Kidney epithelial cell (primary cell): ENCODE measurements at regions not wholly inside any gene's neighbourhood (a gene's known extent, or its start where the extent isn't known, plus 50 kb on each side); places are given as distances from the start of the nearest gene placed in this dataset.

Source experiments
- DNase-seq: peaks from one replicate; pipeline ENCODE4 v3.0.0-alpha.2; 2010; ENCODE audit warnings: low read depth
- H3K27me3 ChIP-seq: 2 replicates; pipeline ENCODE4 v1.6.0; 2011; ENCODE audit warnings: low read length; ENCODE audit not compliant: control insufficient read depth, insufficient read depth
- H3K36me3 ChIP-seq: 2 replicates; pipeline ENCODE4 v1.5.1; 2011; ENCODE audit warnings: low read length; ENCODE audit not compliant: control insufficient read depth, insufficient read depth
- H3K4me3 ChIP-seq: 2 replicates; pipeline ENCODE4 v1.5.1; 2011; ENCODE audit warnings: low read depth, mild to moderate bottlenecking, control low read depth, low read length
- TF ChIP-seq, protein P1 (sequence below): IDR thresholded peaks from 2 replicates; pipeline ENCODE4 v1.5.1; 2011; ENCODE audit warnings: mild to moderate bottlenecking, moderate library complexity, low read length, control low read depth, inconsistent platforms; ENCODE audit not compliant: insufficient read depth, poor library complexity, severe bottlenecking

DNA sequence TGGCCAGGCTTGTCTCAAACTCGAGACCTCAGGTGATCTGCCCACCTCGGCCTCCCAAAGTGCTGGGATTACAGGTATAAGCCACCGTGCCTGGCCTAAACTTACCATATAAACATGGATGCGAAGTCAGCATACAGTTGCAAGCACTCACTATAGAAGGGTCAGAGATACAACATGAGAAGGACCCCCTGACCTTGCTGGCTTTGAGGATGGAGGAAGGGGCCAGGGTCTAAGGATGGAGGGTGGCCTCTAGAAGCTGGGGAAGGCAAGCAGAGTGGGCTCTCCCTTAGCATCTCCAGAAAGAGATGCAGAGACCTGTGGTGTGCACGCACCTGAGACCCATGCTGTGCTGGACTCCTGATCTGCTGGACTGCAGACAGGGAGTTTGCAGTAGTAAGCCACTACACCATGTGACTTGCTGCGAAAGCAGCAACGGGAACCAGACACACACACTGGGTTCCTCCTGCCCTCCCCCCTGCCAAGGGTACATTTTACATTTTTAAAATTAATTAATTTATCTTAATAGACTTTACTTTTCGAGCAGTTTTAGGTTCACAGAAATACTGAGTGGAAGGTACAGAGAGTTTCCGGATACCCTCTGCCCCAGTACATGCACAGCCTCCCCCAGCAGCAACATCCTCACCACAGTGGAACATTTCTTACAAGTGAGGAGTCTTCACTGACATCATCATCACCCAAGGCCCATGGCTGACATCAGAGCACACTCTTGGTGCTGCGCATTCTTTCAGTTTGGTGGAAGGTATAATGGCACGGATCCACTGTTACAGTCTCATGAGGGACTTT, 170.1 kb upstream of the B3GAT1 start:
- DNase-seq, result no peak

GRCh38 chr11:134581121-134581626, 169.1 kb upstream of the B3GAT1 start:
- Histone ChIP-seq H3K27me3 (no peaks in the 10 kb centered on the region), H3K4me3 (no peak overlapping the region), H3K36me3 (no peaks in the 10 kb centered on the region)
- TF ChIP-seq, protein P1, sequence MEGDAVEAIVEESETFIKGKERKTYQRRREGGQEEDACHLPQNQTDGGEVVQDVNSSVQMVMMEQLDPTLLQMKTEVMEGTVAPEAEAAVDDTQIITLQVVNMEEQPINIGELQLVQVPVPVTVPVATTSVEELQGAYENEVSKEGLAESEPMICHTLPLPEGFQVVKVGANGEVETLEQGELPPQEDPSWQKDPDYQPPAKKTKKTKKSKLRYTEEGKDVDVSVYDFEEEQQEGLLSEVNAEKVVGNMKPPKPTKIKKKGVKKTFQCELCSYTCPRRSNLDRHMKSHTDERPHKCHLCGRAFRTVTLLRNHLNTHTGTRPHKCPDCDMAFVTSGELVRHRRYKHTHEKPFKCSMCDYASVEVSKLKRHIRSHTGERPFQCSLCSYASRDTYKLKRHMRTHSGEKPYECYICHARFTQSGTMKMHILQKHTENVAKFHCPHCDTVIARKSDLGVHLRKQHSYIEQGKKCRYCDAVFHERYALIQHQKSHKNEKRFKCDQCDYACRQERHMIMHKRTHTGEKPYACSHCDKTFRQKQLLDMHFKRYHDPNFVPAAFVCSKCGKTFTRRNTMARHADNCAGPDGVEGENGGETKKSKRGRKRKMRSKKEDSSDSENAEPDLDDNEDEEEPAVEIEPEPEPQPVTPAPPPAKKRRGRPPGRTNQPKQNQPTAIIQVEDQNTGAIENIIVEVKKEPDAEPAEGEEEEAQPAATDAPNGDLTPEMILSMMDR, result no peak
- no peak for DNase-seq

More for the DNA sequence above, 170.1 kb upstream of the B3GAT1 start:
- H3K4me3 ChIP-seq, result no peak overlapping the region
- TF ChIP-seq, protein P1, result no peak
- H3K27me3 ChIP-seq, result no peaks in the 10 kb centered on the region
- H3K36me3 ChIP-seq, result no peaks in the 10 kb centered on the region

GRCh38 chr11:134580610-134580975, 168.6 kb upstream of the B3GAT1 start:
- no peak overlapping the region for H3K4me3 ChIP-seq
- no peaks in the 10 kb centered on the region for H3K27me3 ChIP-seq
- DNase-seq, result no peak
- H3K36me3 ChIP-seq, result no peaks in the 10 kb centered on the region
- TF ChIP-seq, protein P1, result no peak

GRCh38 chr11:134579724-134580609, 167.9 kb upstream of the B3GAT1 start:
- H3K36me3 ChIP-seq, result no peaks in the 10 kb centered on the region
- no peaks in the 10 kb centered on the region for H3K27me3 ChIP-seq
- DNase-seq, result no peak
- H3K4me3 ChIP-seq, result no peak overlapping the region
- TF ChIP-seq, protein P1, result no peak

GRCh38 chr11:134578807-134579723, 167.0 kb upstream of the B3GAT1 start:
- TF ChIP-seq, protein P1, result no peak
- H3K4me3 ChIP-seq, result no peak overlapping the region
- DNase-seq, result no peak
- no peaks in the 10 kb centered on the region for H3K27me3 ChIP-seq
- no peaks in the 10 kb centered on the region for H3K36me3 ChIP-seq
